Endothelial cell of umbilical vein (primary cell): ENCODE measurements at regions not wholly inside any gene's neighbourhood (a gene's known extent, or its start where the extent isn't known, plus 50 kb on each side); places are given as distances from the start of the nearest gene placed in this dataset.

Experiments
- BruUV-seq: library from RNA; stranded (reverse); fragments of 400-500 nt; replicated peaks from 2 replicates; lab custom pipeline; 2021; lab: Mats Ljungman, UMichigan
- CTCF ChIA-PET: fragments of 300-600, 350-600 bp; sonication (Branson Sonifier 250); formaldehyde crosslinking; loops from one replicate; lab custom pipeline; 2021; ENCODE audit warnings: antibody characterized with exemption, inconsistent platforms; lab: Charles Lee
- POLR2A ChIA-PET: fragments of 300-600, 350-600 bp; sonication (Branson Sonifier 250); formaldehyde crosslinking; loops from one replicate; lab custom pipeline; 2021; ENCODE audit warnings: antibody characterized with exemption, inconsistent platforms; lab: Charles Lee
- DNase-seq: peaks from one replicate; pipeline ENCODE4 v3.0.0-alpha.2; 2011; ENCODE audit warnings: low read depth, low spot score
- FAIRE-seq: peaks from 2 replicates; lab custom pipeline; 2011; peaks lifted over from hg19 to GRCh38; lab: Jason Lieb, UNC
- H2AFZ ChIP-seq: 2 replicates; pipeline ENCODE4 v1.6.0; 2012; ENCODE audit warnings: low read depth, low read length, control low read depth, inconsistent platforms
- H3K27ac ChIP-seq: 2 replicates; pipeline ENCODE4 v1.5.1; 2011; ENCODE audit warnings: low read depth, mild to moderate bottlenecking, control low read depth, low read length, moderate library complexity; ENCODE audit not compliant: insufficient read depth
- H3K27me3 ChIP-seq, 2 experiments: 2 replicates each; pipeline versions ENCODE4 v1.6.0 to v1.6.1; 2011; ENCODE audit warnings: low read length in 2 of 2, mixed read lengths in 1 of 2; ENCODE audit not compliant: control insufficient read depth in 2 of 2, insufficient read depth in 2 of 2
- H3K36me3 ChIP-seq, 2 experiments: 2 replicates in 1 of 2; 3 replicates in 1 of 2; pipeline ENCODE4 v1.5.1; 2011; ENCODE audit warnings: low read length in 2 of 2, mild to moderate bottlenecking in 1 of 2, moderate library complexity in 1 of 2; ENCODE audit not compliant: control insufficient read depth in 2 of 2, insufficient read depth in 2 of 2; ENCODE audit errors: extremely low read depth in 1 of 2
- H3K4me1 ChIP-seq: 3 replicates; pipeline ENCODE4 v1.5.1; 2011; ENCODE audit warnings: mild to moderate bottlenecking, low read length; ENCODE audit not compliant: control insufficient read depth, insufficient read depth; ENCODE audit errors: extremely low read depth
- H3K4me2 ChIP-seq: 2 replicates; pipeline ENCODE4 v1.6.1; 2011; ENCODE audit warnings: low read length, control low read depth, mixed read lengths; ENCODE audit not compliant: insufficient read depth
- H3K4me3 ChIP-seq, 3 experiments: fragments of 200-600 bp in 1 of 3; sonication (generic), shearing (Covaris generic) in 1 of 3; replicated peaks in 1 of 3; 2 replicates each; pipeline ENCODE4 v1.5.1; 2011 to 2016; ENCODE audit warnings: control low read depth in 3 of 3, low read length in 3 of 3, mild to moderate bottlenecking in 2 of 3, inconsistent platforms in 1 of 3, low read depth in 1 of 3, moderate library complexity in 1 of 3; ENCODE audit not compliant: insufficient read depth in 1 of 3
- H3K79me2 ChIP-seq: 2 replicates; pipeline ENCODE4 v1.6.0; 2012; ENCODE audit warnings: low read length, inconsistent platforms; ENCODE audit not compliant: control insufficient read depth, insufficient read depth
- H3K9ac ChIP-seq: replicated peaks from 2 replicates; pipeline ENCODE3; 2011; ENCODE audit warnings: low read length, control low read depth; ENCODE audit not compliant: insufficient read depth; ENCODE audit errors: extremely low read depth
- H3K9me1 ChIP-seq: replicated peaks from 3 replicates; pipeline ENCODE4 v1.6.0; 2011; ENCODE audit warnings: mild to moderate bottlenecking, low read length; ENCODE audit not compliant: control insufficient read depth, insufficient read depth; ENCODE audit errors: extremely low read depth
- H3K9me3 ChIP-seq: replicated peaks from 2 replicates; pipeline ENCODE4 v1.5.1; 2012; ENCODE audit warnings: low read length, inconsistent platforms; ENCODE audit not compliant: control insufficient read depth, insufficient read depth
- H4K20me1 ChIP-seq: replicated peaks from 2 replicates; pipeline ENCODE3; 2011; ENCODE audit warnings: mild to moderate bottlenecking, low read length; ENCODE audit not compliant: control insufficient read depth, insufficient read depth; ENCODE audit errors: extremely low read depth
- EZH2 ChIP-seq: IDR thresholded peaks from 2 replicates; pipeline ENCODE4 v1.6.1; 2012; ENCODE audit warnings: borderline replicate concordance, low read depth, mild to moderate bottlenecking, moderate library complexity, low read length, inconsistent platforms; ENCODE audit not compliant: severe bottlenecking
- GATA2 ChIP-seq: IDR thresholded peaks from 2 replicates; pipeline ENCODE4 v1.7.0; 2011; ENCODE audit warnings: low read depth, mild to moderate bottlenecking, moderate library complexity, mixed read lengths, low read length; ENCODE audit not compliant: insufficient read length, insufficient read depth
- JUN ChIP-seq: IDR thresholded peaks from 2 replicates; pipeline ENCODE4 v1.6.1; 2011; ENCODE audit warnings: borderline replicate concordance, low read depth; ENCODE audit not compliant: insufficient read length, insufficient read depth
- POLR2A ChIP-seq: IDR thresholded peaks from 2 replicates; pipeline ENCODE4 v1.6.1; 2012; ENCODE audit warnings: low read depth, mild to moderate bottlenecking, control low read depth, low read length
- POLR2AphosphoS5 ChIP-seq: IDR thresholded peaks from 2 replicates; pipeline ENCODE4 v1.6.1; 2012; ENCODE audit warnings: low read depth, mild to moderate bottlenecking, control low read depth, low read length, moderate library complexity; ENCODE audit not compliant: insufficient read depth
- dilution Hi-C: fragments of 300-500 bp; cut with MboI; formaldehyde crosslinking; loops from one replicate; pipeline ENCODE4 v1.15.0; 2019; ENCODE audit warnings: low sequenced_read_pairs; ENCODE audit not compliant: extremely low pct_ligation_motif_present
- intact Hi-C: fragments of 100-400 bp; cut with micrococcal nuclease; formaldehyde crosslinking; loops from one replicate; pipeline ENCODE4 v1.10.0; 2022
- TF ChIP-seq, protein P1 (sequence below): IDR thresholded peaks from 2 replicates; pipeline ENCODE4 v1.6.1; 2011; ENCODE audit not compliant: insufficient read depth, insufficient read length

DNA sequence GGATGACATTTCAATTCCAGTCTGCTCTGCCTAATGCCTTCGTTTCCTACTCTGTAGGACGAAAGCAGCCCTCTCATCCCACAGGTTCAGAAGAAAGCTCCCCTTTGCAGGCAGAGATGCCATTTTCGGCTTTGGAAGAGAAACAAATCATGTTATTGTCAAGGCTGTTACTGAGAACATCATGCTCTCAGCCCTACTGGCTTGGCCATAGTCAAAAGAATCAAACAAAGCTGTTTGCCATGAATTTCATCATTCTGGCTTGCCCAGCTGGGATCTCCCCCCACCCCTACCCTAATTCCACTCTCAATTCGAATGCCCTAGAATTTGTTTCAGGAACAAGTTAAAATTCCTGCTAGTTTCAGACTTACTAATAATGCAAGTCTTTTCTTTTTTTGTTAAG is 162.3 kb upstream of the SERP2 start:
- dilution Hi-C loops = no loop called here
- no peaks in the 10 kb centered on the region for H3K4me1 ChIP-seq
- intact Hi-C loops = no loop called here
- H3K9me1 ChIP-seq = no peaks in the 10 kb centered on the region
- no peaks in the 10 kb centered on the region for H3K79me2 ChIP-seq
- CTCF ChIA-PET = no interaction called here
- peaks cover 5 to 6% of the 10 kb centered on the region in 2 experiments for H3K27me3 ChIP-seq
- TF ChIP-seq POLR2AphosphoS5 (no peak), JUN (no peak)
- TF ChIP-seq, protein P1, sequence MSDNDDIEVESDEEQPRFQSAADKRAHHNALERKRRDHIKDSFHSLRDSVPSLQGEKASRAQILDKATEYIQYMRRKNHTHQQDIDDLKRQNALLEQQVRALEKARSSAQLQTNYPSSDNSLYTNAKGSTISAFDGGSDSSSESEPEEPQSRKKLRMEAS = no peak
- POLR2A ChIA-PET = no interaction called here
- no peaks in the 10 kb centered on the region for H3K36me3 ChIP-seq
- no peaks in the 10 kb centered on the region for H3K9me3 ChIP-seq
- H4K20me1 ChIP-seq = no peaks in the 10 kb centered on the region
- H3K27ac ChIP-seq = no peak overlapping the region
- BruUV-seq = no TSS peak
- no peak overlapping the region for H2AFZ ChIP-seq
- H3K9ac ChIP-seq = no peak overlapping the region
- FAIRE-seq (no peak), DNase-seq (no peak)
- no peak overlapping the region for H3K4me3 ChIP-seq
- no peak overlapping the region for H3K4me2 ChIP-seq

DNA sequence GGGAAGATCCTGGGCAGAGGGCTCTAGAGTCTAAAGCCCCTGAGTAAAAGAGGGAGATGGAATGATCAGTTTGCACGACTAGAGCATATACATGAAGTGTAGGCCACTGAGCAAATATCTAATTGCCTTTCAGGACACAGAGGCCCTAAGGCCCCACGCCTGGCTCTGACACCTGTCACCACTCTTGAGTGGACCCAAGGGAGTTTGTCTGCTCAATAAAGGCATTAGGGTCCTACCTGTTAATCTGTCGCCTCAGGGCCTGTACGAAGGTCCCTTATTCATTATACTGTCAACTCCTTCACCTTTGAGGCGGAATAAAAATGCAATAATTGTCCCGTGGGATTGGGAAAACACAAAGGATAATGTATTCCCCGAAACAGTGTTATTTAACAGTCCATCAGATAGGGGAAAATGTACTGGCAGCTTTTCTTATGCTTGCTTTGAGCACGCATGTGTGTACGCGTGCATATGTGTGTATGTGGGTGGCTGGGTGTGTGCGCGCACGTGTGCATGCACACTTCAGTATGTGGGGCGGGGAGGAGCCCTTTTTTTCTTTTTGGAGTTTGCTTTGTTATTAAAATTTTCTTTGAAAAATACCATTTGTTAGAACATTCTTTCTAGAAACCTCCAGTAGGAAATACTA is 161.8 kb upstream of the SERP2 start:
- intact Hi-C loops (no loop called here), dilution Hi-C loops (no loop called here)
- H4K20me1 ChIP-seq = no peaks in the 10 kb centered on the region
- TF ChIP-seq EZH2 (no peak), POLR2AphosphoS5 (no peak), POLR2A (no peak), GATA2 (no peak)
- H3K4me2 ChIP-seq = no peak overlapping the region
- no peaks in the 10 kb centered on the region for H3K4me1 ChIP-seq
- H3K27ac ChIP-seq = no peak overlapping the region
- CTCF ChIA-PET = no interaction called here
- no TSS peak for BruUV-seq
- no peak overlapping the region for H3K9ac ChIP-seq
- H3K79me2 ChIP-seq = no peaks in the 10 kb centered on the region
- POLR2A ChIA-PET = no interaction called here
- no peaks in the 10 kb centered on the region for H3K9me1 ChIP-seq
- no peak overlapping the region for H2AFZ ChIP-seq
- no peaks in the 10 kb centered on the region for H3K9me3 ChIP-seq
- no peaks in the 10 kb centered on the region for H3K36me3 ChIP-seq
- H3K27me3 ChIP-seq = peaks cover 5 to 6% of the 10 kb centered on the region in 2 experiments
- FAIRE-seq (no peak), DNase-seq (no peak)
- H3K4me3 ChIP-seq = no peak overlapping the region
